IPS-18c (cell line): ENCODE measurements at regions not wholly inside any gene's neighbourhood (a gene's known extent, or its start where the extent isn't known, plus 50 kb on each side); places are given as distances from the start of the nearest gene placed in this dataset.
A peak's percentile ranks its signal among the peaks of the same experiment; 100 is the strongest.

ENCODE experiments used
- H3K4me3 ChIP-seq: 2 replicates; pipeline ENCODE4 v1.7.0; 2013; ENCODE audit warnings: low read depth, mild to moderate bottlenecking, low read length, moderate library complexity; ENCODE audit not compliant: insufficient read depth
- H3K9me3 ChIP-seq: one replicate; pipeline ENCODE4 v1.6.1; 2013; ENCODE audit warnings: mild to moderate bottlenecking, low read length, moderate library complexity; ENCODE audit not compliant: control insufficient read depth, insufficient read depth

DNA sequence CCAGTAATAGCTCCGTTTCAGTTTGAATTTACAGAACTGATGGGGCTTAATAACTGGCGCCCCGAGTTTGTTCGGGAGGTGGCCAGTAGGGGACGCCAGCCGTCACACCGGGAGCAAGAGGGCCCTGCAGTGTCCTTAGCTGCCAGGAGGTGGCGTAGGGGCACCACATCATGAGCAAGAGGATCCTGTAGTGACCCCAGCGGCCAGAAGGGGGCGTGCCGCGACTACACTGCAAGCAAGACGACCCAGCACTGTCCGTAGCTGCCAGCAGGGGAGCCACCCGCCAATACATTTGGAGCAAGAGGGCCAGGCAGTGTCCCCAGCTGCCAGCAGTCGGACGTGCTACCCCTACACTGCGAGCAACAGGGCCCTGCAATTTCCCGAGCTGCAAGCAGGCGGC is 663.7 kb upstream of the B3GAT1 start:
- Histone ChIP-seq H3K4me3 (no peak overlapping the region), H3K9me3 (peaks cover 4% of the 10 kb centered on the region)

DNA sequence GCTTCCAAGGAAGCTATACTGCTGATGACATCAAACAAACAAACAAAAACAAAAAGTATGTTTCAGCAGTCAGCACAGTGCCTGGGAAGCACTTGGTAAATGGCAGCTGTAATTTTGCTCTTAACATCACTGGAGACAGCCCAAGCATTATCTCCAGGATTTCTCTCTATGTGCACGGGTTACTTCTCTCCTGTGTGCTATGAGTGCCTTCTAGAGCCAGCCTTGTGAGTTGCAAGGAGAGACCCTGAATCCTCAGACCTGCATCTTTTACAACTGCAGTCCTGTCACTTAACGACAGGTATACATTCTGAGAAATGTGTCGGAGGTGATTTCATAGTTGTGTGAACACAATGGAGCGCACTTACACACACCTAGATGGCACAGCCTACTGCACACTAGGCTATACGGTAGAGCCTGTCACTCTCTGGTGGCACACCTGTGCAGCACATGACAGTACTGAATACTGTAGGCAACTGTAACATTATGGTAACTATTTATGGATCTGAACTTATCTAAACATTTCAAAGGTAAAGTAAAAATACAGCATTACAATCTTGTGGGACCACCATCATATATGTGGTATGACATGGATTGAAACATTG is 662.5 kb upstream of the B3GAT1 start:
- Histone ChIP-seq H3K9me3 (peaks cover 4% of the 10 kb centered on the region), H3K4me3 (peak overlapping the region; percentile 17; the same call in 1 of the 2 replicates)

DNA sequence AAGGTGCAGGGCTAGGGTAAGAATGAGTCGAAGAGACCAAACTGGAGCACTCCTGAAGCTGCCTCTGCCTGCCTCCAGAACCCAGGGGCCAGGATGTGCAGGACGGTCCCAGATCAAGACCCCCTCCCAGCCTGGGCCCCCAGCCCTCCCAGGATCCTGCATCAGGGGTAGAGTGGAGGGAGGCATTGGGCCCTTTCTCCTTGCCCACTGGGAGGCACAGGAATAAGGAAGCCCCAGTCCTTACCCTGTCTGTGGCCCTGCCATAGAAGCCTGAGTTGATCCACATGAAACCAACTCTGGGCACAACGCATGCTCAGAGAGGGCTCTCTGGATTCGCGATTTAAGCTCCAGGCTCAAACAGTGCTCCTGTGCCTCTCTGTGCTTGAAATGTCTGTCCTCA is 661.8 kb upstream of the B3GAT1 start:
- H3K4me3 ChIP-seq: no peak overlapping the region
- H3K9me3 ChIP-seq: peaks cover 4% of the 10 kb centered on the region

DNA sequence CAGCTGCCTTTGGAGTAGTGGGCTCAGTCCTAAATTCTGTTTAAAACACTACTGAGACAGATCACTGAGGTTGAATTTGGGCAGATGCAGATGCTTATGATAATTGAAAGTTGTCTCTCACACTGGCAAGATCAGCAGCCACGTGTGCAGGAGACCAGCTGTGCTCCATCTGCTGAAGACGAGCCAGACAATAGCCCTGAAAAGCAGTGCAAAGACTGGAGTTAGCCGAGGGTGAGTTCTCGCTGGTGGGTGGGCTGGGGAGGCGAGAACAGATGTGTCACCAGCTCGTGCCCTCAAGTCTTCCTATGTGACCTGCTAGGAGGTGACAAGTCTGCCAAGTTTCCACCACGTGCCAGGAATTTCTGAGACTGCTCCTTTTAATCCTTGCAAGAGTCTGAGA is 661.3 kb upstream of the B3GAT1 start:
- Histone ChIP-seq H3K4me3 (no peak overlapping the region), H3K9me3 (peaks cover 4% of the 10 kb centered on the region)

DNA sequence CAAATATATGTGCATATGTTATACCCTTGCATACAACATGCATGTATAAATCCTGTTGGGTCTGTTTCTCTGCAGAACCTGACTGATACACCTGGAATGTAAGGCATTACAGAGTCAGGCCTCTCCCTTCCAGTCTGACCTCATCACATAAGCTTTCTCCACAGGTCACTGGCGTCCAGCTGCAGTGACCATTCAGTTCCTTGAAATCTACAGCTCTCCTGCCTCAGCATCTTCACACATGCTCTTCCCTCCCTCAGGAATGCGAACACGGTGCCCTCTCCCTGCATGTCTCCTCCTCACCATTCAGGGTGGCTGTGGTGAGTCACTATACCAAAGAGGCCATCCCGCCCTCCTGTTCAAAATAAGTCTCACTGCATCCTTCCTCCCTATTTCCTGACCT is 657.8 kb upstream of the B3GAT1 start:
- peaks cover 2% of the 10 kb centered on the region for H3K9me3 ChIP-seq
- no peak overlapping the region for H3K4me3 ChIP-seq

DNA sequence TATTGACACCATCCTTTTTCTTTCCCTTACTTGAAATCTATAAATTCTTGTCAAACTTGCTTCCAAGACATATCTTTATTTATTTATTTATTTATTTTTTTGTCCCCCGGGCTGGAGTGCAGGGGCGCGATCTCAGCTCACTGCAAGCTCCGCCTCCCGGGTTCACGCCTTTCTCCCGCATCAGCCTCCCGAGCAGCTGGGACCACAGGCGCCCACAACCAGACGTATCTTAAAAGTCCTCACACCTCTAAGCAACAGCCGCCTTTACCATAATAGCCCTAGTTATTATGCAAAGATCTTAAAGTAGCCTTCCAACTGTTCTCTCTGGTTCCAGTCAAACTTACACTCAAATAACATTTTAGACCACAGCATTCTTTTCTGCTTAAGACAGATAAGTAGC is 657.0 kb upstream of the B3GAT1 start:
- Histone ChIP-seq H3K9me3 (peaks cover 2% of the 10 kb centered on the region), H3K4me3 (no peak overlapping the region)

DNA sequence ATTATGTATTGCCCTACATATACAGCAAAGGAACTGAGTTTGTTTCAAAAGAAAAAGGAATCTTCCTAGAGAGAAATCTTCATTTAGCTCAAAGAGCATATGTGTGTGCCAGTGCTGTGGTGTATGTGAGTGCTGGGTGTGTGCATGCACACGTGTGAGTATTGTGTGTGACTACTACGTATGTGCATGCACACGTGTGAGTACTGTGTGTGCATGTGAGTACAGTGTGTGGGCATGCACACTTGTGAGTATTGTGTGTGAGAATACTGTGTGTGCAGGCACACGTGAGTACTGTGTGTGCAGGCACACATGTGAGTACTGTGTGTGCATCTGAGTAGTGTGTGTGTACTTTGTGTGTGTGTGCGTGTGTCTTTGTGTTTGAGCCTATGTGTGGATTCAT is 651.0 kb upstream of the B3GAT1 start:
- H3K9me3 ChIP-seq: no peaks in the 10 kb centered on the region

DNA sequence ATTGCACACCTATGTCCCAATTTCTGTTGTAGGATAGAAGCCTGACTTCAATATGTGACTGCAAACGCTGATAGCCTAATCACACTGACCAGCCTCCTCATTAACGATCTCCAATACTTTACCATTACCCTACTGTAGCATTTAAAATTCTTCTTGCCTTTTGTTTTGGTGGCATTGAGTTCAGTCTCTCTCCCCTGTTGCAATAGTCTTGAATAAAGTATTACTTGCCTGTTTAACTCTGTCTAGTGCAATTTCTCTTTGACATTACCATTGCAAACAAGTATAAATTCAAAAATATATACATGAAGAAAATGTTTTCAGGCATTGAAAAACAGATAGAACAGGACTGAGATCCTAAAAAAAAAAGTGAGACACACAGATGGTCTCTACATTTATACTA is 649.1 kb upstream of the B3GAT1 start:
- no peak overlapping the region for H3K4me3 ChIP-seq
- H3K9me3 ChIP-seq: no peaks in the 10 kb centered on the region

More for the DNA sequence above, 651.0 kb upstream of the B3GAT1 start:
- H3K4me3 ChIP-seq: no peak overlapping the region

DNA sequence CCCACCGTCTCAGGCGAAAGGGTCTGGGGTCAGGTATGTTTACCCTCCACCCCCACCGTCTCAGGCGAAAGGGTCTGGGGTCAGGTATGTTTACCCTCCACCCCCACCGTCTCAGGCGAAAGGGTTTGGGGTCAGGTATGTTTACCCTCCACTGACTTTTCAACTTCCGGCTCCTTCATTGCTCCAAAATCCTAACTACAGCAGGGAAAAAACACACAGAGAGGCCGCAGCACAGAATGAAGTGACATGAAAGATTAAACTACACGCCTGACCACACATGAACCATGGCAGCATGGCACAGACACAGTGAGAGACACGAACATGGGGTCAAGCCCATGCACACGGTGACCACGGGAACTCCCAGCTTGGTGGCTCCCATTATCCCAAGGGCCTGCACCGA is 634.9 kb upstream of the B3GAT1 start:
- Histone ChIP-seq H3K9me3 (peaks cover 2% of the 10 kb centered on the region), H3K4me3 (no peak overlapping the region)

DNA sequence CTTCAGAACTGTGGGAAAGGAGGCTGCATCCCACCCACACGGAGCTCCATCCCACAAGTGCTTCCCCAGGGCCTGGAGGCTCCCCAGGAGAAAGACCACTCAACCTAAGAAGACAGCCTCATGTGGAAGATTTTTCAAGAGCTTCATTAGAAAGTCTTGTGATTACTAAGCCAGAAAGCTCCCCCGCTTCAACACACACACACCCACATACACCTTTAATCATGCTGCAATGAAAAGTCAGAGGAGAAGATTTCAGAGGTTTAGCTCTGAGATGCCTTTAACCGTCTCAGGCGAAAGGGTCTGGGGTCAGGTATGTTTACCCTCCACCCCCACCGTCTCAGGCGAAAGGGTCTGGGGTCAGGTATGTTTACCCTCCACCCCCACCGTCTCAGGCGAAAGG is 634.5 kb upstream of the B3GAT1 start:
- H3K9me3 ChIP-seq: peaks cover 2% of the 10 kb centered on the region
- no peak overlapping the region for H3K4me3 ChIP-seq

DNA sequence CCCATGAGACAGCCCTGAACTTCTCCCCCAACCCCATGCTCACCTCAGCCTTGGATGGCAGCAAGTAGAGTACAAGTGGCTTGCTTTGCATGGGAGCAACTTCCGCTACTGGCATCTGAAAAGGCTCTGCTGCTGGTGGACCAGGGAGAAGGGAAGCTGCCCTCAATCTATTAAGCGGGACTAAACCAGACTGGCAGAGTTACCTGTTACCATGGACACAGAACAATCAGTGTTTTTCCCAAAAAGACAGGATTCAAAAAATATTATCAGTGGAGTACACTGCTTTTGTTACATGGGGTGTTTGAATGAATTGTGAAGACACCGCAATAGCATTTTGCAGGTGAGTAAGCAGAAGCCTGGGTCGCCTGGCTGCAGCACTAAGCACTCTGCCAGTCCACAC is 631.4 kb upstream of the B3GAT1 start:
- no peak overlapping the region for H3K4me3 ChIP-seq
- H3K9me3 ChIP-seq: peaks cover 2% of the 10 kb centered on the region

DNA sequence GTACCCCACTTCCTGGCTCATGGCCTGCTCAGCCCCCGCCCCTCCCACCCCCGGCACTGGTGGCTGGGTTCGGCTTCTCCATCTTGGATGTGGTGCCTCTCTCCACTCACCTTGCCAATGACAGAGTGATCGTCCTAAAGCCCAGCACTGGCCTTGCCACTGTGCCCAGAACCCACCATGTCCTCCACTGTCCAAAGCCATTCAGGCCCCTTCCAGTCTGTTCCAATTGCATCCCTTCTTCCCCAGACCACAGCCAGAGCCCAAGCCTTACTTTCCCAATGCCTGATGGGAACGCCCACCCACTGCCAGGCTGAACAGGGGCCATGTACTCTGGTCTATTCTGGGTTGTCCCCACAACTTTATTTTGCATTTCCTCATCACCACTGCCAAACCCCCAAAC is 625.8 kb upstream of the B3GAT1 start:
- no peak overlapping the region for H3K4me3 ChIP-seq

DNA sequence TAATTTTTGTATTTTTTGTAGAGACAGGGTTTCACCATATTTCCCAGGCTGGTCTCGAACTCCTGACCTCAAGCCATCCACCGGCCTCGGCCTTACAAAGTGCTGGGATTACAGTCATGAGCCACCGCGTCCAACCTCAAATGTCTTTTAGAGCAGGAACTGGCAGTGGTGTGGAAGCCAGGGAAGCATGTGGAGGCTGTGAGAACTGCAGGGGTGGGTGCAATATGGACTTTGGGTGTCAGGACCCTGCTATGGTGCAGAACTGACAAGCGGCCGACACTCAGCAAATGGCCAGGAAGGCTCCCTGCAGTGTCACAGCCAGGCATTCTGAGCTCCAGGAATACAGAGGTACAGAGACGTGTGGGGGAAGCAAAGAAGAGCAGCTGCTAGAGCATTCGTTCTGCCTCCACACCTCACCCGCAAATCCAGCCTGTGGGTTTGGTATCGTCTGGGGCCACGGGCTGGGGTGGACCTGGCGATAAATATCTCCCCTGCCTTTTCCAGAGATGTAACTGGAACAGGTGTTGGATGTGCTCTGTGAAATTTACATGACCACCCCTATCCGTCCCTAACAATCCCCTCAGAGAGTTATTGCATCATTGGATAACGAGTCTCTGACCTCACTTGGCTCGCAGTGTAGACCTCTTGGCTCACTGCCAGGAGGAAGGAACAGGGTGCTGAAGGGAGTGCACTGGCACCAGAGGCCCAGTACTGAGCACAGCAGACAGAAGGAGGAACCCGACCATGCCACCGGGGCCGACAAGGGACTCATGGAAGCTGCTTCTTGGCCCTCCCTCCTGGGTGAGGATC is 624.7 kb upstream of the B3GAT1 start:
- no peak overlapping the region for H3K4me3 ChIP-seq
- no peaks in the 10 kb centered on the region for H3K9me3 ChIP-seq

More for the DNA sequence above, 625.8 kb upstream of the B3GAT1 start:
- H3K9me3 ChIP-seq: no peaks in the 10 kb centered on the region

DNA sequence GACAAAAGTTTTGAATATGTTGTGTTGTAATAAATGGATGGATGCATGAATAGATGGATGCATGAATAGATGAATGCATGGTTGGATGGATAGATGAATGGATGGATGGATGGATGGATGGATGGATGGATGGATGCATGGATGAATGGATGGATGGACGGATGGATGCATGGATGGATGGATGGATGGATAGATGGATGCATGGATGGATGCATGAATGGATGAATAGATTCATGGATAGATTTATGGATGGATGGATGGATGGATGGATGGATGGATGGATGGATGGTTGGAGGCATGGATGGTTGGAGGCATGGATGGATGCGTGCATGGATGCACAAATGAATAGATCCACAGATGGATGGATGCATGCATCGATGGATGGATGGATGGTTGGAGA is 623.2 kb upstream of the B3GAT1 start:
- Histone ChIP-seq H3K4me3 (no peak overlapping the region), H3K9me3 (no peaks in the 10 kb centered on the region)

DNA sequence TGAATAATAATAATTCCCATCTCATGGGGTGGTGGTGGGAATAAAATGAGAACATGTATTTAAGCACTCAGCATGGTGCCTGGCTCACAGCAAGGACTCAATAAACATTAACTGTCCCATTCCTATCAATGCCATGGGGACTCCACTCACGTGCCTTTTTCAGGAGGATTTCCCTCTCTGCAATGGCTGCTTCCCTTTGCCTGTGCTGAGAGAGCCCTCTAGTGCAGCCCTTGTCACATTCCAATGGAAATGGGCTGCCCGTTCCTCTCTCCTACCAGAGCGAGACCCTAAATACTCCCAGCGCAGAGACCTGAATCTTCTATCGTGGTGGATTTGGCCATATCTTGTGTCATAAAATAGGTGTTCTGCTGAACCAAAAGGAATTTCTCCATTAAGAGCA is 621.5 kb upstream of the B3GAT1 start:
- H3K9me3 ChIP-seq: peaks cover 2% of the 10 kb centered on the region
- no peak overlapping the region for H3K4me3 ChIP-seq

DNA sequence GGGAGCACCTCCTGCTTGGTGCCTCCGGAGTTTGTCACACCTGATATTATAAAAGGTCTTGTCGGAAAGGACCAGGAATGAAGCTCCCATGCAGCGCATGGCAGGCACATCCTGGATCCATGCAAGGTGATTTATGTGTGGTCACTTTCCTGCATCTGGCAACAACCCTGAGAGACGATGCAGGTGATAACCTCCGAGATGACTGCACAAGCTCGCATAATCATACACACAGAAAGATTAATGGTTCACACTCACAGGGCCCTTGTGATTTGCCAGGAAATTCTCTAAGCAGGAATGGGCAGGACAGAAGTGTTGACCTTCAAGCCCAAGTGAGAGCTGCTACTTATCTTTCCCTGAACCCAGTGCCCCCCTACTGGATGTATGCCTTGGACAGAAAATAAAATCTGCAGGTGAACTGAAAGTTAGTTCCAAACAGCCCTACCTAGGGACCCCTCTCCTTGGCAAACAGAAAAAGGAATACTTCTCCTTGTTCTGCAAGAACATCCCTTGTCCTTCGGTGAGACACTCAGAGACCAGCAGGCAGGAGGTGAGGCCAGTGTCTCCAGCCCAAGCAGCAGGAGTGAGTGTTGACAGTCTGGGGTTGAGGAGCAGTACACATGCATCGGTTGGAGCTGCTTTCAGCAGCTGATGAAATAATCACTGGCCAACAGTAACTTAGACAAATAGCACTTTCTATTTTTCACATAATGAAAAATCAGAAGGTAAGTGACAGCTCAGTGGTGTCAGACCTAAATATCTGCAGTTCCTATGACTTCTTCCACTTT is 619.4 kb upstream of the B3GAT1 start:
- no peak overlapping the region for H3K4me3 ChIP-seq
- H3K9me3 ChIP-seq: peaks cover 2% of the 10 kb centered on the region

DNA sequence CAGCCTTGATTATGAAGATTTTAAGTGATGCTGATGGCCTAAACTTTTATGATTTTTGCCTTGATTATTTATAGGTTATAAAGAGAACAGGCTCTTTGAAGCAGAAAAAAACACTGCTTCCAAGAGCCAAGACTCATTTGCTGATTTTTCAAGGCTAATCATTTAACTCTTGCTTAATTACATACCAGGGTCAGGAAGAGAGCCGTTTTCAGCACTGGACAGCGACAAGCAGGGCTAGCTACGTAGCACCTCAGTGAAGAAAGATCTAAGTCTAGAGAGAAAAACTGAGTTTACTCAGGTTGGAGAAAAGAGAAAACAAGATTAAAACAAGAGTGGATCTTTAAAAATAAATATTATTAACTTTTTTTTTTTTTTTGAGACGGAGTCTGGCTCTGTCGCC is 615.4 kb upstream of the B3GAT1 start:
- Histone ChIP-seq H3K9me3 (peaks cover 2% of the 10 kb centered on the region), H3K4me3 (no peak overlapping the region)

DNA sequence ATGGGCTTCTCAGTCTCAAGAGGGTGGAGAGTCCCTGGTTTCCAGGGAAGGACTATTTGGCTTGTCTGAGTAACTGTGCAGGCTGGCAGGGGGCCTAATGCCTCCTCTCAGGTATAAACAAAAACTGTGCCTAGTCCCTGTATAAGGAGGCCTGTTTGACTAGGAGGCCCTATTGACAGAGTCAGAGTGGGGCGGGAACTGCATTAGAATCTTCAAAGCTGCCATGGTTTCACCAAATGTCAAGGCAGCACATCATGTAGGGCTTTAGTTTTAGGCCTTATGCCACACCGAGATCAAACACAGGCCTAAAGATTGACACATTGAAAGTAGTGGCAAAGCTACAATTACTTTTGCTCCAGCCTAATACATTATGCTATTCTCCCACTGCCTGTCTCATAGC is 611.5 kb upstream of the B3GAT1 start:
- Histone ChIP-seq H3K9me3 (no peaks in the 10 kb centered on the region), H3K4me3 (no peak overlapping the region)
